ENCODE measurements at regions not wholly inside any gene's neighbourhood (a gene's known extent, or its start where the extent isn't known, plus 50 kb on each side); places are given as distances from the start of the nearest gene placed in this dataset.

- ATAC-seq (no peak), DNase-seq (no peak)
- H3K4me1 ChIP-seq: no peaks in the 10 kb centered on the region
- H3K4me3 ChIP-seq: no peak overlapping the region
- no peaks in the 10 kb centered on the region for H3K27me3 ChIP-seq
- no peak for TF ChIP-seq CTCF (IDR thresholded peaks at IDR 0.05)
- 72 to 73% methylated on average over 7 of the region's 7 CpGs for WGBS, 2 donors
- no peak overlapping the region for H3K27ac ChIP-seq
- peaks cover 0 to 3% (median 0%) of the 10 kb centered on the region in 11 donors for H3K9me3 ChIP-seq
- intact Hi-C loops (cut with DNase I): no loop called here
- H3K36me3 ChIP-seq: no peaks in the 10 kb centered on the region
These were observed 213.6 kb upstream of the ADARB2 start for GRCh38 chr10:1950803-1951495.

GRCh38 chr10:1947464-1948003 lies 210.2 kb upstream of the ADARB2 start:
- 78 to 88% methylated on average over 4 of the region's 4 CpGs for WGBS, 2 donors
- intact Hi-C loops (cut with DNase I): no loop called here

GRCh38 chr10:1944487-1944886 lies 207.2 kb upstream of the ADARB2 start:
- intact Hi-C loops (cut with DNase I): no loop called here
- no peak overlapping the region for H3K4me3 ChIP-seq
- no peak for DNase-seq
- H3K9me3 ChIP-seq: no peaks in the 10 kb centered on the region
- no peaks in the 10 kb centered on the region for H3K36me3 ChIP-seq
- no peak for TF ChIP-seq CTCF (IDR thresholded peaks at IDR 0.05)
- peaks cover 0 to 5% (median 0%) of the 10 kb centered on the region in 7 donors for H3K27me3 ChIP-seq
- ATAC-seq: no peak
- WGBS, 2 donors: 85 to 88% methylated on average over 11 of the region's 11 CpGs
- no peak overlapping the region for H3K27ac ChIP-seq
- no peaks in the 10 kb centered on the region for H3K4me1 ChIP-seq

More at GRCh38 chr10:1947464-1948003, 210.2 kb upstream of the ADARB2 start:
- H3K36me3 ChIP-seq: no peaks in the 10 kb centered on the region
- H3K9me3 ChIP-seq: no peaks in the 10 kb centered on the region
- DNase-seq: no peak
- peaks cover 0 to 5% (median 0%) of the 10 kb centered on the region in 7 donors for H3K27me3 ChIP-seq
- H3K27ac ChIP-seq: no peak overlapping the region
- no peak overlapping the region for H3K4me3 ChIP-seq
- ATAC-seq: no peak
- TF ChIP-seq CTCF (IDR thresholded peaks at IDR 0.05): no peak
- no peaks in the 10 kb centered on the region for H3K4me1 ChIP-seq

- ATAC-seq: no peak
- intact Hi-C loops (cut with DNase I): no loop called here
- H3K27me3 ChIP-seq: peaks cover 0 to 5% (median 0%) of the 10 kb centered on the region in 7 donors
- H3K4me1 ChIP-seq: no peaks in the 10 kb centered on the region
- no peaks in the 10 kb centered on the region for H3K9me3 ChIP-seq
- DNase-seq: no peak
- TF ChIP-seq CTCF (IDR thresholded peaks at IDR 0.05): no peak
- H3K36me3 ChIP-seq: no peaks in the 10 kb centered on the region
- no peak overlapping the region for H3K4me3 ChIP-seq
- no peak overlapping the region for H3K27ac ChIP-seq
- WGBS, 2 donors: 50% methylated on average over 7 of the region's 7 CpGs
These were observed 205.2 kb upstream of the ADARB2 start for GRCh38 chr10:1942478-1942877.
